ENCODE measurements at regions not wholly inside any gene's neighbourhood (a gene's known extent, or its start where the extent isn't known, plus 50 kb on each side); places are given as distances from the start of the nearest gene placed in this dataset.

DNA sequence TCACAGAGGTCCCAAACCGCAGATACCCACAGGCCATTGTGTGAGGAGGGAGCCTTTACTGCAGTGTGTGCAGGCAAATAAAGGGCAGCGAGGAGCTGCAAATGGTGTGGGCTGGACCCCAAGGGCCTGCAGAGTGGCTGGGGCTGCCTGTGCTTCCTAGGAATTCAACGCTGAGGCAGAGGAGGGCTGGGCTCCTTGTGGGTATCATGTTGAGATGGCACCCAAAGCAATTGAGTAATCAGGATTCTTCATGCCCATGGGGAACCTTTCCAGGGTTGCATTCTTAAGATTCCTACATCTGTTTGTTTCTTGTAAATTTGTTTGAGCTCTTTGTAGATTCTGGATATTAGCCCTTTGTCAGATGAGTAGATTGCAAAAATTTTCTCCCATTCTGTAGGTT lies 85.4 kb upstream of the LIPC start:
- TF ChIP-seq, protein P1, sequence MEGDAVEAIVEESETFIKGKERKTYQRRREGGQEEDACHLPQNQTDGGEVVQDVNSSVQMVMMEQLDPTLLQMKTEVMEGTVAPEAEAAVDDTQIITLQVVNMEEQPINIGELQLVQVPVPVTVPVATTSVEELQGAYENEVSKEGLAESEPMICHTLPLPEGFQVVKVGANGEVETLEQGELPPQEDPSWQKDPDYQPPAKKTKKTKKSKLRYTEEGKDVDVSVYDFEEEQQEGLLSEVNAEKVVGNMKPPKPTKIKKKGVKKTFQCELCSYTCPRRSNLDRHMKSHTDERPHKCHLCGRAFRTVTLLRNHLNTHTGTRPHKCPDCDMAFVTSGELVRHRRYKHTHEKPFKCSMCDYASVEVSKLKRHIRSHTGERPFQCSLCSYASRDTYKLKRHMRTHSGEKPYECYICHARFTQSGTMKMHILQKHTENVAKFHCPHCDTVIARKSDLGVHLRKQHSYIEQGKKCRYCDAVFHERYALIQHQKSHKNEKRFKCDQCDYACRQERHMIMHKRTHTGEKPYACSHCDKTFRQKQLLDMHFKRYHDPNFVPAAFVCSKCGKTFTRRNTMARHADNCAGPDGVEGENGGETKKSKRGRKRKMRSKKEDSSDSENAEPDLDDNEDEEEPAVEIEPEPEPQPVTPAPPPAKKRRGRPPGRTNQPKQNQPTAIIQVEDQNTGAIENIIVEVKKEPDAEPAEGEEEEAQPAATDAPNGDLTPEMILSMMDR (IDR thresholded peaks at IDR 0.05): no peak
- no peak for TF ChIP-seq ZFX (IDR thresholded peaks at IDR 0.05; ENCODE audit: borderline replicate concordance)
